Loucy (cell line): ENCODE measurements at regions not wholly inside any gene's neighbourhood (a gene's known extent, or its start where the extent isn't known, plus 50 kb on each side); places are given as distances from the start of the nearest gene placed in this dataset.
"Not testable (repeated sequence)": the region's sequence is repeated elsewhere in the genome, so short reads cannot be mapped to it uniquely, and the experiment has no call there.

ENCODE experiments used
- H2AFZ ChIP-seq: fragments of 200-600 bp; sonication (generic); 2 replicates; pipeline ENCODE4 v1.6.0; 2016; ENCODE audit warnings: antibody characterized with exemption, mild to moderate bottlenecking, low read length, moderate library complexity
- H3F3A ChIP-seq: fragments of 200-600 bp; 2 replicates; pipeline ENCODE4 v1.6.0; 2016; ENCODE audit warnings: antibody characterized with exemption, low read depth, mild to moderate bottlenecking
- H3K27me3 ChIP-seq: fragments of 200-600 bp; sonication (generic); 2 replicates; pipeline ENCODE4 v1.6.1; 2014; ENCODE audit warnings: low read length, mild to moderate bottlenecking; ENCODE audit not compliant: insufficient read depth, poor library complexity, severe bottlenecking
- H3K36me3 ChIP-seq: fragments of 200-600 bp; sonication (generic); 2 replicates; pipeline ENCODE4 v1.6.1; 2016; ENCODE audit warnings: low read length; ENCODE audit not compliant: insufficient read depth
- H3K4me1 ChIP-seq: fragments of 200-600 bp; sonication (generic); 2 replicates; pipeline ENCODE4 v1.5.1; 2014; ENCODE audit warnings: low read length, mild to moderate bottlenecking; ENCODE audit not compliant: insufficient read depth, poor library complexity, severe bottlenecking
- H3K4me2 ChIP-seq: fragments of 200-600 bp; sonication (generic); 2 replicates; pipeline ENCODE4 v1.6.0; 2014; ENCODE audit warnings: antibody characterized with exemption, low read length, low read depth, mild to moderate bottlenecking; ENCODE audit not compliant: poor library complexity, severe bottlenecking
- H3K4me3 ChIP-seq: fragments of 200-600 bp; sonication (generic); 2 replicates; pipeline ENCODE4 v1.5.1; 2014; ENCODE audit warnings: low read length, mild to moderate bottlenecking, mixed read lengths; ENCODE audit not compliant: poor library complexity, severe bottlenecking
- H3K79me2 ChIP-seq: fragments of 200-600 bp; sonication (generic); 2 replicates; pipeline ENCODE4 v1.6.1; 2014; ENCODE audit warnings: low read length; ENCODE audit not compliant: insufficient read depth
- H3K9ac ChIP-seq: fragments of 200-600 bp; sonication (generic); 2 replicates; pipeline ENCODE4 v1.6.0; 2014; ENCODE audit warnings: mild to moderate bottlenecking, low read depth, low read length, moderate library complexity; ENCODE audit not compliant: poor library complexity, severe bottlenecking
- H3K9me2 ChIP-seq: fragments of 200-600 bp; sonication (generic); replicated peaks from 2 replicates; pipeline ENCODE4 v1.6.1; 2016; ENCODE audit warnings: low read depth, low read length, mixed read lengths
- H3K9me3 ChIP-seq: fragments of 200-600 bp; sonication (generic); 2 replicates; pipeline ENCODE4 v1.6.1; 2014; ENCODE audit warnings: mild to moderate bottlenecking, antibody characterized with exemption, low read length, low read depth; ENCODE audit not compliant: insufficient read depth
- H4K20me1 ChIP-seq: fragments of 200-600 bp; sonication (generic); 2 replicates; pipeline ENCODE4 v1.6.0; 2014; ENCODE audit warnings: antibody characterized with exemption, low read length, mild to moderate bottlenecking; ENCODE audit not compliant: insufficient read depth, poor library complexity, severe bottlenecking
- CTCF ChIP-seq: fragments of 200-600 bp; sonication (generic); conservative IDR thresholded peaks from 2 replicates; pipeline ENCODE4 v1.5.1; 2014; ENCODE audit warnings: mild to moderate bottlenecking, antibody characterized with exemption, low read length
- EZH2phosphoT487 ChIP-seq: fragments of 200-600 bp; IDR thresholded peaks from 2 replicates; pipeline ENCODE4 v1.6.1; 2018; ENCODE audit warnings: antibody characterized with exemption, mild to moderate bottlenecking, moderate library complexity, borderline replicate concordance

- H3K9me3 ChIP-seq = no peaks in the 10 kb centered on the region
- H3K4me2 ChIP-seq = no peak overlapping the region
- no peak overlapping the region for H3K9ac ChIP-seq
- no peaks in the 10 kb centered on the region for H3K4me1 ChIP-seq
- H3K4me3 ChIP-seq = no peak overlapping the region
- H3K27me3 ChIP-seq = no peaks in the 10 kb centered on the region
- no peak for TF ChIP-seq EZH2phosphoT487
- no peak for TF ChIP-seq CTCF
- no peak overlapping the region for H2AFZ ChIP-seq
- no peaks in the 10 kb centered on the region for H3K36me3 ChIP-seq
- no peaks in the 10 kb centered on the region for H3K79me2 ChIP-seq
- no peaks in the 10 kb centered on the region for H3K9me2 ChIP-seq
- no peaks in the 10 kb centered on the region for H4K20me1 ChIP-seq
- H3F3A ChIP-seq = no peaks in the 10 kb centered on the region
Measured at GRCh38 chr4:137892134-137892533, 350.0 kb downstream of the SLC7A11 start.

GRCh38 chr4:137890812-137891211, 351.3 kb downstream of the SLC7A11 start:
- H3K79me2 ChIP-seq = no peaks in the 10 kb centered on the region
- H4K20me1 ChIP-seq = no peaks in the 10 kb centered on the region
- H3K9me2 ChIP-seq = no peaks in the 10 kb centered on the region
- H3K36me3 ChIP-seq = no peaks in the 10 kb centered on the region
- no peaks in the 10 kb centered on the region for H3F3A ChIP-seq
- no peak overlapping the region for H3K9ac ChIP-seq
- H3K4me3 ChIP-seq = no peak overlapping the region
- no peak for TF ChIP-seq CTCF
- TF ChIP-seq EZH2phosphoT487 = no peak
- no peaks in the 10 kb centered on the region for H3K9me3 ChIP-seq
- H2AFZ ChIP-seq = no peak overlapping the region
- no peaks in the 10 kb centered on the region for H3K27me3 ChIP-seq
- H3K4me1 ChIP-seq = no peaks in the 10 kb centered on the region
- H3K4me2 ChIP-seq = no peak overlapping the region

- no peaks in the 10 kb centered on the region for H4K20me1 ChIP-seq
- H3K9me3 ChIP-seq = no peaks in the 10 kb centered on the region; the same call in 1 of the 2 replicates
- no peak for TF ChIP-seq CTCF
- no peak for TF ChIP-seq EZH2phosphoT487
- no peaks in the 10 kb centered on the region for H3K9me2 ChIP-seq
- H3K4me3 ChIP-seq = no peak overlapping the region
- no peak overlapping the region for H3K9ac ChIP-seq
- H3K4me1 ChIP-seq = no peaks in the 10 kb centered on the region
- H3K79me2 ChIP-seq = no peaks in the 10 kb centered on the region
- H3K4me2 ChIP-seq = no peak overlapping the region
- H3F3A ChIP-seq = no peaks in the 10 kb centered on the region
- no peaks in the 10 kb centered on the region for H3K27me3 ChIP-seq
- no peak overlapping the region for H2AFZ ChIP-seq
- H3K36me3 ChIP-seq = no peaks in the 10 kb centered on the region
Measured at GRCh38 chr4:137881641-137882040, 349.3 kb upstream of the PCDH18 start.

DNA sequence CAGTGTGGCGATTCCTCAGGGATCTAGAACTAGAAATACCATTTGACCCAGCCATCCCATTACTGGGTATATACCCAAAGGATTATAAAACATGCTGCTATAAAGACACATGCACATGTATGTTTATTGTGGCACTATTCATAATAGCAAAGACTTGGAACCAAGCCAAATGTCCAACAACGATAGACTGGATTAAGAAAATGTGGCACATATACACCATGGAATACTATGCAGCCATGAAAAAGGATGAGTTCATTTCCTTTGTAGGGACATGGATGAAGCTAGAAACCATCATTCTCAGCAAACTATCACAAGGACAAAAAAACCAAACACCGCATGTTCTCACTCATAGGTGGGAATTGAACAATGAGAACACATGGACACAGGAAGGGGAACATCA, 335.8 kb upstream of the PCDH18 start:
- not testable (repeated sequence) for H3K4me2 ChIP-seq, H3K79me2 ChIP-seq, H3F3A ChIP-seq, H2AFZ ChIP-seq, H3K36me3 ChIP-seq, H3K4me3 ChIP-seq, H3K27me3 ChIP-seq, H4K20me1 ChIP-seq, H3K4me1 ChIP-seq, H3K9ac ChIP-seq, H3K9me2 ChIP-seq, H3K9me3 ChIP-seq
